ENCODE measurements at regions not wholly inside any gene's neighbourhood (a gene's known extent, or its start where the extent isn't known, plus 50 kb on each side); places are given as distances from the start of the nearest gene placed in this dataset.

DNA sequence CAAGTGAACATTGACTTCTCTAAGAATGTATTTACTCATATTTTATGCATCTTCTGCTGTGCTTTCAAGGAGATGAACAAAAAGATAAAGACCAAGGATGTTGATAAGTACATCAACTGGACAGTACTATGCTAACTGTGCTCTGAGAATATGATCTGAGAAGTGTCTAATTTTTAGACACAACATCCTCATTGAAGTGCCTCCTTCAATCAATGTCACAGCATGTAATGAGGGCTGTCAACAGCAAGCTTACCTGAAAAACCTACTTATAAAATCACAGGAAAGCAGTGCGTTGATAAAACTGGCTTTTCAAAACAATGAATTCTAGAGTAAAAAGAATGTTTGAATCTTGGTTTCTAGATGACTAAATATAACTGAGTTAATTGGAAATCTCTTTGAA, 452.9 kb upstream of the DSEL start:
- DNase-seq (ENCODE audit: low read depth): no peak

DNA sequence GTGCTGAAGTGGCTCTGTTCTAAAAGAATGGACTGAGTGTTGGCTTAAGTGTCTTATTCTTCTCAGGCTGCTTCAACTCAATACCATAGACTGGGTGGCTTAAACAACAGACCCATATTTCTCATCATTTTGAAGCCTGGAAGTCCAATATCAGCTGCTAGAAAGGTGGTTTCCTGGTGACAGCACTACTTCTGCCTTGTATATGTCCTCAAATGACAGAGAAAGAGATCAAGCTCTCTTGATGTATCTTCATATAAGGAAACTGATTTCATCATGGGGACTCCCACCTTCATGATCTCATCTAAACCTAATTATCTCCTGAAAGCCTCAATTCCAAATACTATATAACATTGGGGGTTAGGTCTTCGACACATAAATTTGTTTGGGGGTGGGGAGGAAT, 449.7 kb upstream of the DSEL start:
- no peak for DNase-seq (ENCODE audit: low read depth)

DNA sequence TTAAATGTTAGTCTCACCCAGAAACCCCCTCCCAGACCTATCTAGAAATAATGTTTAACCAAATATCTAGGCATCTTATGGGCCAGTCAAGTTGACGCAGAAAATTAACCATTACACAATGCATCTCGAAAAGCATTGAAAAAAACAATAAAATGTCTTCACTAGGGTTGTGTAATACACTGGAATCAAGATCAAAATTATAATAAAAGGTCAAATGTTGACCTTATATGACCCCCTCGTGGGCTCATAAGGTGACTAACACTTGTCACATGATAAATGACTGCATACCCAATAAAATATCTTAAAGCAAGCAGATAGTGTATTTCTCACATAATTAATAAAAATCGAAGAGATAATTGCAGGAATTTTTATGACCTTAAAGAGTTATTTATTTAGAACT, 447.9 kb upstream of the DSEL start:
- DNase-seq (ENCODE audit: low read depth): no peak

DNA sequence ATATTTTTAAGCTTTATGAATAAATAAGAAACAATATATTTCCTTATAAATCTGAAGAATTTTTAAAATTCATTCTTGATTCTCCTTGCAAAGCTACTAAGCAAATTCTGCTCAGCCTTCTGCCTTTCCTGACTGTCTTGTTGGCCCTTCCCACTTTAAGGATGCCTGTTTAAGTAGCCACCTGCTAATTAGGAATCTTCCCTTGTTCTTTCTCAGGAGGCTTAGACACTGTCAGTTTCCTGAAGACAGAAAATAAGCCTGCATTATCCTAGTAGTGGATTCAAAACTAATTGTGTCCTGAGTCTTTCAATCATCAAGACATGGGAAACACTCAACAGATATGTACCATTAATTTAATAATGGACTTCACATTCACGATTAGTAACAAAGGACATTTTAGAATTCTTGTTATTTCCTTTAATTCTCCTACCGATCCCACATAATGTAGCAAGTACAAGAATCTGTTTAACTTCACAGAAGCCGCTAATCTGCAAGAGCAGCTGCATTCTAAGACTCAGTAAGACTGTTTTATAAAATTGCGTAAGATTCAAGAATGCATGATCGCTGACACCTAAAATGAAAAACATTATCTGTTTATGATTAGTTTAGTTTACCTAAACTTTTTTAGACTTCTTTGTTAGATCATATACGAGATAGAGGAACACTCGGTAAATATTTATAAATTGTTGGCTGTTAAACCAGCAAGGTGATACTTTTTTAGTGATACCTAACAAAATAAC, 445.4 kb upstream of the DSEL start:
- no peak for DNase-seq (ENCODE audit: low read depth)

DNA sequence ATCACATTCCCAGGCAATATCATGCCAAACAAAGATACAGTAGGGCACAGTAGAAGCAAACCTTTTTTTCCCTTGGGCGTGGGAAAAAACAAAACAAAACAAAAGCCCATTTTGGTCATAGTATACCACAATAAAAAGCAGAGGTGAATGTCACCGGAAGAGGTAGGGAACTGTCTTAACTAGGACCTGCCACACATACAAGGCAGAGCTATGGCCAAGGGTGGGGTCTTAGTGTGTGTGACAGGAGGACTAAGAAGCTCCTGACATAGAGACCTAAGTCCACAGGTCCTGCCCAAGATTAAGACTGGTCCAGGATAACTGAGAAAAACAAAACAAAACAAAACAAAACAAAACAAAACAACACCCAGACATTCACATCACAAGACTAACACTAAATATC, 441.2 kb upstream of the DSEL start:
- no peak for DNase-seq (ENCODE audit: low read depth)

DNA sequence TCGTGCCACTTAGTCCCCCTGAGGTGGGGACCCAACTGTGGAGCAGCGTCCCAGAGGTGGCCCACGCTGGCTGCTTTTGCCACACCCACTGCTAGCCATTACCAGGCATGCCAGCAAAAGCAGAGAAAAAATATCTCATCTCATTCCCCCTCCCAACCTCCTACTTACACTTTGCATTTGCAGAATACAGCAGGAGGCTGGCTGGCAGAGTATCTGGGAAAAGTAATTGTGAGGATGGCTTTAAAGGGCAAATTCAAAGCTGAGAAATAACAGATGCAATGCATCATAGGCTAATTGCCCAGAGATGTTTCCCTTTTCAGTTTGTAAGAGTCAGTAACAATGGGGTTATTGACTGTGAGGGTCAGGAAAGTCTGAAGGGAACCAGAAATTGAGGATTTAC, 438.1 kb upstream of the DSEL start:
- DNase-seq (ENCODE audit: low read depth): no peak

DNA sequence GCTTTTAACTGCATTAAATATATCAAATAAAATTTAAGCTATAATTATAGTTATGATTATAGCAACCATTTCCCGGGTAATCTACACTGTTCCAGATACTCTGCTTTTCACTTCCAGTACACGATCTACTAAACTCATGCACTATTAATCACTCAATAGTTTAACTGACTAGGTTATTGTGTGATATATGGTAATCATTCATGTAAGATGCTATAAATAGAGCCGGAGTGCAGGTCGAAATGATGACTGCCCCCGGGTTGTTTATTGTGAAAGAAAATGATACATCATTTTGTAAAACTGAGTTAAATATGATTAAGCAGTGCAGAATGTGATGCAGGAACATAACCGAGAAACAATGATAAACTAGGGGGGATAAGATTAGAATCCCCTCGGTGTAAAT, 434.6 kb upstream of the DSEL start:
- DNase-seq (ENCODE audit: low read depth): no peak

DNA sequence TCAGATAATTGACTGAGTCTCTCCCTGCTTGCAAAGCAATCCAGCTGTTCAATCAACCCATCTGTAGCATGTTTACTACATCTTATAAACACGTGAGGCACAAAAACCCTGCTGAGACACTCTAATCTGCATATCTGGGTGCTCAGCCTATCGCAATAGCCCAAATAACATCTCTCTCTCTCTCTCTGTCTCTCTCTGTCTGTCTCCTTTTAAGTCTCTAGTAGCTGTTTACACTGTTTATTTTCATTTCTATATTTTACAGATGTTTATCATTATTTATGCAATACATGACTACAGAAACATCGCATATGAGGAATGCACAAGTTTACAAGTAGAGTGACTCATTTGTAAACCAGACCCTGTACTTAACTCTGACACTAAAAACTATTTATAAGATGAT, 422.1 kb upstream of the DSEL start:
- no peak for DNase-seq (ENCODE audit: low read depth)

DNA sequence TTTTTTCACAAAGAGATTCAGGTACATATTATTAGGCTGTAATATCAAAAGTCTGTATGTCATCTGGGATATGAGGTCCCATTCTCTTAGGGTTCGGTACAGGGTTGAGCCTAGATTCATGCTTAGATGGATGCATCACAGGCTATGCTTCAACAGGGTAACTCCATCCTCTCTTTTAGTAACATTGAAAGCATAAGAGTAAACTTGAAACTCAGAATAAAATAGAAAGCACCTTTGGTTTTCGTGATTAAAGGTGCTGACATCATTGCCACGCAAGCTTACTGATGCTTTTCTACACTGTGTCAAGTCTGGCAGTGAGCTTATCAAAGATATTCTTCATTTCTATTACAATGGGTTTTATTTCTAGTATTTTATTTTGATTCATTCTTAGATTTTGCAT, 419.1 kb upstream of the DSEL start:
- DNase-seq (ENCODE audit: low read depth): no peak

DNA sequence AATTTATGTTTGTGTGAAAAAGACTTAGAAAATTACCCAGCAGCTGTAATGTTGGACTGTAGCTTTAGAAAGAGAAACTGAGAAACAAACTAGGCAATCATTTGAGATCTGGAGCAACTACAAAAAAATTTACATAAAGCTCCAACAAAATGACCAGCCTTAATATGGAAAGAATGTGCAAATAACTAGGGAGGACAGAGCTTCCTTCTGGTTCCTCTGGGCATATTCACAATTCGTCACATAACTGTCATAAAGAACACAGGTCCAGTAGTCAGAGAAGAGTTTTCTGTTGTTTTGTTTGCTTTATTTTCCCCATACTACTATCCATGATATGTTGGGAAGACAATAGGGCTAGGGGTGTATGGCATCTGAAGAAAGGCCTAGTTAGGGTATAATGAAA, 416.8 kb upstream of the DSEL start:
- no peak for DNase-seq (ENCODE audit: low read depth)

DNA sequence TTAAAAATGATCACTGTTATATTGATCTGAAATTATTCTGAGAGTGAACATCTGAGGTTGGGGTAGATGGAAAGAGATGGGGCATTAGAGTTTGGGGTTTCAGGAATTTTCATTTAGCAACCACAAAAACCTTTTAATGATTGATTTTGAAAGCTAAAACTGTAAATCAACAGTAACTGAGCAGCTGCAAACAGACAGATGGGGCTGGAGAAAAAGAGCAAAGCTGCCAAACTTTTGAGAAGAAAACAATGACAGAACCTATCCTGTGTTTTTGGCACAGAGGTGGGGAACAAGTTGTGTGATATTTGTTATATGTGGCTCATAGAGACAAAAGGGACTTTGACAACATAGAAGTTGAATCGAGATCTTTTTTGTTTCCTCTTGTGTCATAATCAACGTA, 415.8 kb upstream of the DSEL start:
- DNase-seq (ENCODE audit: low read depth): no peak

DNA sequence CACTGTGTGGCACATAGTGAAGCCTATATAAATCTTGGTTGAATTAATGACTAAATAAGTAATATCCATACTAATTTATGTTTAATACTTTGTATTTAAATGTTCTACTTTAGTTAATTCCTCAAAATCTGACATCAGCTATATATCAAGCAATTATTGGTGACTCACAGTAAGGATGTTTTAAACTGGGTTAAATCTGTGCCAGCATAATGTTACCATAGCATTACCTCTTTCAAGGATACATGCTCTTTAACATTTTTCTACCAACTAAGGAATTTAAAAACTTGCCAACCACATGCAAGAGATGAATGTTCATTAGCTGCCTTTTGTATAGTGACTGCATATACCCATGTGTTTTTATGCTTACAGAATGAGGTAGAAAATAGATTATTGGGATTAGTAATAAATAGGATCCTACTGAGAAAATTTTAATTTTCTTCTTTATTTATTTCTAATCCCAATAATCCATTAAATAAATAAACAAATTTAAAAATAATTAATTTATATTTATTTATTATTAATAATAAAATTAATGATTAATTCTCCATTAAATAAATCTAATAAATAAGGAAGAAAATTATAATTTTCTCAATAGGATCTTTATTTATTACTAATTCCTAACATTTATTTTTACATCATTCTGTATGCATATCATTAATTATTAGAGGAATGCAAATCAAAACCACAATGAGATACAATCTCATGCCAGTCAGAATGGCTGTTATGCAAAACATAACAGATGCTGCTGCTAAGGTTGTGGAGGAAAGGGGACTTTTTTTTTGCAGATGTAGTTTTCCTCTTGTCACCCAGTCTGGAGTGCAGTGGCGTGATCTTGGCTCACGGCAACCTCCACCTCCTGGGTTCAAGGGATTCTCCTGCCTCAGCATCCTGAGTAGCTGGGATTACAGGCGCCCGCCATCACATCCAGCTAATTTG, 410.7 kb upstream of the DSEL start:
- no peak for DNase-seq (ENCODE audit: low read depth)

DNA sequence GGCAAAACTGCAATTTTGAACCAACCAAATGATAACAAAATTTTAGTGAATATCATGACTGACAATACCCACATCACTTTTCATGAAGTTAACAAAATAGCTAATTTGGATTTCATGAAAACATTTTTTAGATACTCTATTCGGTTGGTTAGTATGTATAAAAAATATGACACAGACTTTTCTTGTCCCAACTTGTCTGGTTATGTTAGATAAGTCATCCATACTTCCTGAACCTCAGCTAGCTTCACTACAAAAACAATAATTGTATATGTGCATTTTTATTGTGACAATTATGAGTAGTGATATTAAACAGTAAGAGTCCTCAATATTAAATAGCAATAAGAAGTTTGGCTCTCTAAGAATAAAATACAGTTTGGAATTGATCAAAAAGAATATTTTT, 408.1 kb upstream of the DSEL start:
- no peak for DNase-seq (ENCODE audit: low read depth)

DNA sequence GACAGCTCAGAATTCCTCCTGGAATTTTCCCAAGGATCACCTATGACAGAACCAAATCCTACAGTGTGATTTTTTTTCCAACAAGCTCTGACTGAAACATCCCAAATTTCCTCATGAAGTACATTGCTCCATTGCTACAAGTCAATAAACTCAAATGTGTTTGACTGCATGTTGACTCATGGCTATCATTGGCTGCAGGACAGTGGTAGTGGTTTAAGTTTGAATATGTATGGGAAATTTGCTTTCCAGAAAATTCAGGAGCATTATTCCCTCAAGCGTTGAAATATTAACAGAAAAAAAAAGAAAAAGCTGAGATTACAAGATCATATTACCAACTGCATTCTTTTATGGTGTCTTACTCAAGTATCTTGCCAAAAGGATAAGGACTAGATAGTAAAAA, 402.8 kb upstream of the DSEL start:
- peak; percentile 39 for DNase-seq (ENCODE audit: low read depth)

DNA sequence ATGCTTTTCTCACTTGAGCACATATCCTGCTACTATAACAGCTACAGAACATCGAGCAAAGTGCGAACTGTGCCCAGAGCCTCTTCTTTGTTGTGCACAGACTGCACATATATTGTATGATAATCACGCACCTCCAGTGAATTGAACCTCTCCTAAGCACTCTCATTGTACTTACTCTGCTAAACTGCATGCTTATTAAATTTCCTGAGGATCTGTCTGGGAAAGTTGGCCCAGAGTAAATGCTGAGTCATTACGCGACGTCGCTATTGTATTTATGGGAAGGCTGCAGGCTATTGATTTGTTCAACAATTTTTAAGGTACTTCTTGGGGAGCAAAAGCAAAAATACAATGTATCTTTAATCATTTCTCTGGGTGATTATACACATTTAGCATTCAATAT, 399.6 kb upstream of the DSEL start:
- DNase-seq (ENCODE audit: low read depth): no peak

DNA sequence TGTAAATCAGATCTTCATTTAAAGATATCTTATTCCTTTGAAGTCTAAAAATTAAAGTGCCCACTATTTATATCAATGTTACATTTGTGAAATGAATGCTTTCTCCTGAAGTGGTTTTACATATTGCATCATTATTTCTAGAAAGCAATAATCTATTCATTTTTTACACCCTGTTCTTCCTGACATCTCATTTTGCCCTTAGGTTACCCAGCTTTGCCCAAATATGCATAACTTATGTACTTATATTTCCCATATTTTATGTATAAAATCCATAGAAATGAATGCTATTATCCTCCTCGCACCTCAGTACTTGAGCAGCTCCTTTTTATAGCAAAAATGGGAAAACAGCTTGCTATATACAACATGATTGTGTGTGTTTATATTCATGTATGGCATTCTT, 396.5 kb upstream of the DSEL start:
- no peak for DNase-seq (ENCODE audit: low read depth)

DNA sequence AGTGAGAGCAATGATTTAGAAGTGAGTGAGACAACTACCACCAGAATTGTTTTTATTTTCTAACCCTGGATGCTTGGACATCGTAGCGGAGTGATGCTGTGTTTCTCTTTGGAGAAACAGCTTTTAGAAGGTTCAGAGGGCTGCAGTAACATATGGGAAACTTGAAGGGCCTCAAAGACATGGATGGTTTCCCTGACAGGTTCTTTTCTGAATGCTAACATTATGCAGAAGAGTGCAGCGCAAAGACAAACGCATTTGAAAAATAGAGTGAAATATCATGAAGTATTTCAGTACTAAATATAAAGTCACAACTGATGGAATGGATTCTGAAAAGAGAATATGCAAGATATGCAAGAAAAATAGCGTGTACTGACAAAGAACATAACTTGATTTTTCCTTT, 385.1 kb upstream of the DSEL start:
- no peak for DNase-seq (ENCODE audit: low read depth)

DNA sequence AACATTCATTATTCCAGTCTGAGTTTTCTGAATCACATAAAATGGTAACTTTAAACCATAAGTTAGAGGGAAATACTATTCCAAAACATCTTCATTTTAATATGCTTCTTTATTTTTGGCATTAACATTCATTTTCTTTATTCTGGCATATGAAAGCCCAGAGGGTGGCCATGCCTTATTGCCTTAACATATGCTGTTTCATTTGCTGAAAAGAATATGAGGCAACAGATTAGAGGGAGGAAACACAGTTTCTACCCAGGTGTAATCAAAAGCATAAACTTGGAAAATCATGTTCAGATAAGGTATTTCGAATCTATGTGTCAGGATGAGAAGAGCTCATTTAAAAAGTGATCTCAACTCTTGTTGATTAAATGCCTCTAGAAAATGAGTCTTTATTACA, 379.9 kb upstream of the DSEL start:
- DNase-seq (ENCODE audit: low read depth): no peak

DNA sequence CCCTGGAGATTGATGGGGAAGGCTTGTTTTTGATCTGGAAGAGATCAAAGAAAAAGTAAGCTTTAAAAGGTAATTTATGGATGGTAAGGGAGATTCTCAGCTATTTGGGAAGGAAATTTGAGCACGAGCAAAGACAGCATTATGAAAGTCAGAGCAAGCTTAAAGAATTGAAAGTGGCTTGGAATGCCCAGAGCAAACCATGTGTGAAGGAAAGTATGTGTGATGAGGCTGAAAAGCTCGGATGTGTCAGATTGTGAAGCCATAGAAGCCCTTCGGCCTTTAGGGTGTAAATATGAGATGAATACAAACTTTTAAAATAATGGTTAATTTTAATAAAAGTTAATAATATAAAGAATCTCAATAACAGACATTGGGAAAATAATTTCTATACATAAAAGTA, 377.4 kb upstream of the DSEL start:
- DNase-seq (ENCODE audit: low read depth): no peak

DNA sequence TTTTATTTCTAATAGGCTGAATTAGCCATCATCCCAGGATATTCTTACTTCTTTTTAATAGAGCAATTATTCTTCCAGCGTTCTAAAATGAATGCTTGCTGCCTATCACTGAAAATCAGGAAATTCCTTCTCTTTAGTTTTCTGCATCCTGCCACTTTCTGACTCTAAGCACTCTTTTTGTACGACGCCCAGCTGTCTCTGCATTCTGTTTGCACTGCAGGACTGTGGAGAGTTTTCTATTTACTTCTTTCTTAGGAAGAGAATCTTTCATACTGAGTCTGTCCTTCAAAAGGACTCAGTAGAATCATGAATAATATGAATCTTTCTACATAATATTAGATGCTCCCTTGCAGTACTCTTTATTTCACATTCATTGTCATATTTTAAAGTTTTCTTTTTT, 360.4 kb upstream of the DSEL start:
- DNase-seq (ENCODE audit: low read depth): no peak

DNA sequence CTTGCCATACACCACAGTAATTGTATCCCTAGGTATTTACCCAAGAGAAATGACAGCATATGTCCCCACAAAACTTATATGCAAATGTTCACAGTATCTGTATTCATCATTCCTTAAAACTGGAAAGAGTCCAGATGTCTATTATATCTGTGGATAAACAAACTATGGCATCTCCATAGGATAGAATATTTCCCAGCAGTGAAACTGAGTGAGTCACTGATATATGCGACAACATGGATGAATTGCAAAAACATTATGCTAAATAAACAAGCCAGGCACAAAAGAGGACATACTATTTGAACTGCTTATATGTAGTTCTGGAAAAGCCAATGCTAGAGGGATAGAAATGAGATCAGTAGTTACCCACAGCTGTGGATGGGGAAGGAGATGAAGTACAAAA, 359.4 kb upstream of the DSEL start:
- DNase-seq (ENCODE audit: low read depth): no peak

DNA sequence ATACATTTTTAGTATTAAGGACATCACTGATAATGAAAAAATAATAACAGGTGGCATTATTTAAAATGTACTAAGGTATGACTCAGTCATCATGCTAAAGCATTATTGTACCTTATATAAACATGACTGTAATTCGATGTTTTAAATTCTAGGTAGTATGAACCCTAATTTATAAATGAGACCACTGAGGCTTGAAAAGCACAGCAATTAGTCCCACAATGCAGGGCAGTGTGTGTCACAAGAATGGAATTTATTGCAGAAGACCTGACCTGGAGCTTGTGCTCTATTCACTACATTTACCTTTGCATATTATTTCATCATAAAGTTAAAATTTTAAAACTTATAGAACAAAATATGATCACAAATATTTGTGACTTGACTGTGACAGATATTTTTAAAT, 358.5 kb upstream of the DSEL start:
- DNase-seq (ENCODE audit: low read depth): no peak

DNA sequence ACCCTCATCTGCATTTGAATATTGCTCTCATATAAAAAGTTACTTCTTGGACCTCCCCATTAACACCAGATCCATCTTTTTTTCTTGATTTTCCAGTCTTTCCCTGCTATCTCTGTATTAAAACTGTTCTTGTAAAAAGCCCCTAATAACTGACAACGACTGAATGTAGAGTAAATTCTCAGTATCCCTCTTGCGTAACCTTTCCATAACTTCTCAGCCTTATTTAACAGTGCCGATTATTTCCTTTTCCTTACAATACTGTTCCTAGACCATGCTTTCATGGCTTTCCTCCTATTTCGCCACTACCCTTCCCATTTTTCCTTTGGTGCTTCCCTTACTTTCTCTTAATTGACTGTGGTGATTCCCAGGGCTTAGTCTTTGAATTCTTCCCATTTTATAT, 348.9 kb upstream of the DSEL start:
- no peak for DNase-seq (ENCODE audit: low read depth)
